Spinal cord (tissue), 9 donors: ENCODE measurements at regions not wholly inside any gene's neighbourhood (a gene's known extent, or its start where the extent isn't known, plus 50 kb on each side); places are given as distances from the start of the nearest gene placed in this dataset.

ENCODE experiments used
- DNase-seq, 6 donors: peaks; one replicate each; pipeline versions ENCODE4 v3.0.0 to v3.0.0-alpha.2; 2013 to 2015; ENCODE audit warnings: low spot score in 6 of 6, low read depth in 4 of 6
- H3K27ac ChIP-seq: one replicate; pipeline ENCODE4 v1.5.1; 2013; ENCODE audit warnings: low read depth, low read length, control low read depth
- H3K27me3 ChIP-seq: one replicate; pipeline ENCODE4 v1.6.1; 2013; ENCODE audit warnings: low read length; ENCODE audit not compliant: control insufficient read depth, insufficient read depth
- H3K36me3 ChIP-seq: one replicate; pipeline ENCODE4 v1.6.1; 2013; ENCODE audit warnings: low read length; ENCODE audit not compliant: control insufficient read depth, insufficient read depth
- H3K4me1 ChIP-seq: one replicate; pipeline ENCODE4 v1.6.1; 2013; ENCODE audit warnings: low read length; ENCODE audit not compliant: control insufficient read depth, insufficient read depth
- H3K4me3 ChIP-seq: one replicate; pipeline ENCODE4 v1.5.1; 2013; ENCODE audit warnings: low read depth, low read length, control low read depth
- H3K9me3 ChIP-seq: one replicate; pipeline ENCODE4 v1.6.1; 2013; ENCODE audit warnings: low read length; ENCODE audit not compliant: control insufficient read depth, insufficient read depth
- WGBS: methylation state at CpG from one replicate; pipeline ENCODE4 v1.1.5; 2013; ENCODE audit warnings: missing lambda C conversion rate; ENCODE audit not compliant: insufficient coverage; 5-methylcytosine and 5-hydroxymethylcytosine counted together
- donor health status: healthy.

- no peaks in the 10 kb centered on the region for H3K36me3 ChIP-seq
- H3K9me3 ChIP-seq: no peaks in the 10 kb centered on the region
- no CpG with 5 or more reads among the region's 2 CpGs for WGBS
- H3K4me3 ChIP-seq: no peak overlapping the region
- no peaks in the 10 kb centered on the region for H3K4me1 ChIP-seq
- no peak overlapping the region for H3K27ac ChIP-seq
- no peaks in the 10 kb centered on the region for H3K27me3 ChIP-seq
- DNase-seq: no peak
Observed at GRCh38 chr21:16468184-16468583, 738.4 kb downstream of the USP25 start.

- WGBS: 54% methylated on average over 1 of the region's 2 CpGs
- no peak overlapping the region for H3K27ac ChIP-seq
Observed at GRCh38 chr21:16473988-16474387, 744.2 kb downstream of the USP25 start.

GRCh38 chr21:16476056-16476825 is 746.5 kb downstream of the USP25 start:
- no peak overlapping the region for H3K27ac ChIP-seq
- WGBS: no CpG with 5 or more reads among the region's 2 CpGs
- peaks cover 6% of the 10 kb centered on the region for H3K9me3 ChIP-seq
- H3K4me1 ChIP-seq: no peaks in the 10 kb centered on the region
- H3K4me3 ChIP-seq: no peak overlapping the region
- DNase-seq: peak in 2 of 6 donors; percentile 24 to 59
- H3K36me3 ChIP-seq: no peaks in the 10 kb centered on the region
- H3K27me3 ChIP-seq: no peaks in the 10 kb centered on the region

More at GRCh38 chr21:16473988-16474387, 744.2 kb downstream of the USP25 start:
- peak in 2 of 6 donors; percentile 35 to 49 for DNase-seq
- Histone ChIP-seq H3K4me1 (no peaks in the 10 kb centered on the region), H3K9me3 (no peaks in the 10 kb centered on the region), H3K27me3 (no peaks in the 10 kb centered on the region), H3K4me3 (no peak overlapping the region), H3K36me3 (no peaks in the 10 kb centered on the region)

- no peak for DNase-seq
- no peak overlapping the region for H3K27ac ChIP-seq
- H3K4me1 ChIP-seq: no peaks in the 10 kb centered on the region
- WGBS: no CpG with 5 or more reads among the region's 2 CpGs
- no peak overlapping the region for H3K4me3 ChIP-seq
- H3K27me3 ChIP-seq: no peaks in the 10 kb centered on the region
- H3K9me3 ChIP-seq: peaks cover 1% of the 10 kb centered on the region
- no peaks in the 10 kb centered on the region for H3K36me3 ChIP-seq
Observed at GRCh38 chr21:16488042-16488441, 758.3 kb downstream of the USP25 start.

GRCh38 chr21:16492356-16492755 is 762.6 kb downstream of the USP25 start:
- H3K36me3 ChIP-seq: no peaks in the 10 kb centered on the region
- DNase-seq: no peak
- no peaks in the 10 kb centered on the region for H3K27me3 ChIP-seq
- WGBS: 100% methylated on average over 3 of the region's 5 CpGs
- H3K4me3 ChIP-seq: no peak overlapping the region
- no peaks in the 10 kb centered on the region for H3K9me3 ChIP-seq
- H3K4me1 ChIP-seq: no peaks in the 10 kb centered on the region
- no peak overlapping the region for H3K27ac ChIP-seq

- Histone ChIP-seq H3K27ac (no peak overlapping the region), H3K9me3 (no peaks in the 10 kb centered on the region), H3K4me1 (no peaks in the 10 kb centered on the region), H3K27me3 (no peaks in the 10 kb centered on the region), H3K4me3 (no peak overlapping the region), H3K36me3 (no peaks in the 10 kb centered on the region)
- DNase-seq: no peak
Observed at GRCh38 chr21:16492892-16493291, 763.1 kb downstream of the USP25 start.

GRCh38 chr21:16496609-16497008 is 766.8 kb downstream of the USP25 start:
- H3K9me3 ChIP-seq: peaks cover 2% of the 10 kb centered on the region
- WGBS: no CpG with 5 or more reads among the region's 2 CpGs
- no peak overlapping the region for H3K4me3 ChIP-seq
- no peaks in the 10 kb centered on the region for H3K27me3 ChIP-seq
- no peaks in the 10 kb centered on the region for H3K36me3 ChIP-seq
- no peak for DNase-seq
- H3K27ac ChIP-seq: no peak overlapping the region
- H3K4me1 ChIP-seq: no peaks in the 10 kb centered on the region

- 27% methylated on average over 2 of the region's 2 CpGs for WGBS
- peak in 4 of 6 donors; percentile 11 to 63 (median 32) for DNase-seq
- Histone ChIP-seq H3K4me1 (no peaks in the 10 kb centered on the region), H3K4me3 (no peak overlapping the region), H3K9me3 (peaks cover 2% of the 10 kb centered on the region), H3K27ac (peak overlapping the region; percentile 62), H3K36me3 (no peaks in the 10 kb centered on the region), H3K27me3 (no peaks in the 10 kb centered on the region)
Observed at GRCh38 chr21:16500271-16500670, 770.5 kb downstream of the USP25 start.

GRCh38 chr21:16502273-16502672 is 772.5 kb downstream of the USP25 start:
- Histone ChIP-seq H3K27me3 (no peaks in the 10 kb centered on the region), H3K27ac (no peak overlapping the region), H3K4me1 (no peaks in the 10 kb centered on the region), H3K9me3 (peaks cover 2% of the 10 kb centered on the region), H3K4me3 (no peak overlapping the region), H3K36me3 (no peaks in the 10 kb centered on the region)
- 88% methylated on average over 1 of the region's 6 CpGs for WGBS
- DNase-seq: no peak

- no peak overlapping the region for H3K4me3 ChIP-seq
- H3K27me3 ChIP-seq: no peaks in the 10 kb centered on the region
- H3K4me1 ChIP-seq: no peaks in the 10 kb centered on the region
- no peaks in the 10 kb centered on the region for H3K36me3 ChIP-seq
- DNase-seq: no peak
- WGBS: 100% methylated on average over 1 of the region's 2 CpGs
- peaks cover 2% of the 10 kb centered on the region for H3K9me3 ChIP-seq
- H3K27ac ChIP-seq: no peak overlapping the region
Observed at GRCh38 chr21:16502897-16503296, 773.1 kb downstream of the USP25 start.
